ENCODE measurements at regions not wholly inside any gene's neighbourhood (a gene's known extent, or its start where the extent isn't known, plus 50 kb on each side); places are given as distances from the start of the nearest gene placed in this dataset.
"Not testable (repeated sequence)": the region's sequence is repeated elsewhere in the genome, so short reads cannot be mapped to it uniquely, and the experiment has no call there.

GRCh38 chr12:73585136-73585535, 952.5 kb upstream of the ATXN7L3B start:
- DNase-seq, result no peak

- DNase-seq, result no peak
Observed at GRCh38 chr12:73589220-73589619, 948.4 kb upstream of the ATXN7L3B start.

- DNase-seq, result no peak
Observed at GRCh38 chr12:73598626-73599025, 939.0 kb upstream of the ATXN7L3B start.

- no peak for DNase-seq
Observed at GRCh38 chr12:73599268-73599667, 938.4 kb upstream of the ATXN7L3B start.

GRCh38 chr12:73605925-73606324, 931.7 kb upstream of the ATXN7L3B start:
- not testable (repeated sequence) for DNase-seq

GRCh38 chr12:73612551-73612950, 925.1 kb upstream of the ATXN7L3B start:
- DNase-seq, result no peak

GRCh38 chr12:73623421-73623820, 914.2 kb upstream of the ATXN7L3B start:
- no peak for DNase-seq

- no peak for DNase-seq
Observed at GRCh38 chr12:73625226-73625625, 912.4 kb upstream of the ATXN7L3B start.

GRCh38 chr12:73629171-73629570, 908.5 kb upstream of the ATXN7L3B start:
- DNase-seq, result no peak

- DNase-seq, result no peak
Observed at GRCh38 chr12:73629893-73630831, 907.5 kb upstream of the ATXN7L3B start.

- no peak for DNase-seq
Observed at GRCh38 chr12:73632191-73632590, 905.4 kb upstream of the ATXN7L3B start.

- DNase-seq, result no peak
Observed at GRCh38 chr12:73632661-73633060, 905.0 kb upstream of the ATXN7L3B start.

- not testable (repeated sequence) for DNase-seq
Observed at GRCh38 chr12:73639397-73639796, 898.2 kb upstream of the ATXN7L3B start.

GRCh38 chr12:73656375-73656774, 881.3 kb upstream of the ATXN7L3B start:
- no peak for DNase-seq

- no peak for DNase-seq
Observed at GRCh38 chr12:73659802-73660201, 877.8 kb upstream of the ATXN7L3B start.

GRCh38 chr12:73665193-73665592, 872.4 kb upstream of the ATXN7L3B start:
- no peak for DNase-seq

GRCh38 chr12:73671550-73671949, 866.1 kb upstream of the ATXN7L3B start:
- DNase-seq, result not testable (repeated sequence)

- no peak for DNase-seq
Observed at GRCh38 chr12:73677520-73678291, 859.9 kb upstream of the ATXN7L3B start.

- DNase-seq, result no peak
Observed at GRCh38 chr12:73678335-73678734, 859.3 kb upstream of the ATXN7L3B start.

GRCh38 chr12:73699318-73699717, 838.3 kb upstream of the ATXN7L3B start:
- DNase-seq, result no peak

- no peak for DNase-seq
Observed at GRCh38 chr12:73714655-73715054, 823.0 kb upstream of the ATXN7L3B start.

GRCh38 chr12:73716143-73716542, 821.5 kb upstream of the ATXN7L3B start:
- not testable (repeated sequence) for DNase-seq

- no peak for DNase-seq
Observed at GRCh38 chr12:73719223-73719622, 818.4 kb upstream of the ATXN7L3B start.

GRCh38 chr12:73726881-73727280, 810.8 kb upstream of the ATXN7L3B start:
- DNase-seq, result no peak
